ENCODE measurements at regions not wholly inside any gene's neighbourhood (a gene's known extent, or its start where the extent isn't known, plus 50 kb on each side); places are given as distances from the start of the nearest gene placed in this dataset.

DNA sequence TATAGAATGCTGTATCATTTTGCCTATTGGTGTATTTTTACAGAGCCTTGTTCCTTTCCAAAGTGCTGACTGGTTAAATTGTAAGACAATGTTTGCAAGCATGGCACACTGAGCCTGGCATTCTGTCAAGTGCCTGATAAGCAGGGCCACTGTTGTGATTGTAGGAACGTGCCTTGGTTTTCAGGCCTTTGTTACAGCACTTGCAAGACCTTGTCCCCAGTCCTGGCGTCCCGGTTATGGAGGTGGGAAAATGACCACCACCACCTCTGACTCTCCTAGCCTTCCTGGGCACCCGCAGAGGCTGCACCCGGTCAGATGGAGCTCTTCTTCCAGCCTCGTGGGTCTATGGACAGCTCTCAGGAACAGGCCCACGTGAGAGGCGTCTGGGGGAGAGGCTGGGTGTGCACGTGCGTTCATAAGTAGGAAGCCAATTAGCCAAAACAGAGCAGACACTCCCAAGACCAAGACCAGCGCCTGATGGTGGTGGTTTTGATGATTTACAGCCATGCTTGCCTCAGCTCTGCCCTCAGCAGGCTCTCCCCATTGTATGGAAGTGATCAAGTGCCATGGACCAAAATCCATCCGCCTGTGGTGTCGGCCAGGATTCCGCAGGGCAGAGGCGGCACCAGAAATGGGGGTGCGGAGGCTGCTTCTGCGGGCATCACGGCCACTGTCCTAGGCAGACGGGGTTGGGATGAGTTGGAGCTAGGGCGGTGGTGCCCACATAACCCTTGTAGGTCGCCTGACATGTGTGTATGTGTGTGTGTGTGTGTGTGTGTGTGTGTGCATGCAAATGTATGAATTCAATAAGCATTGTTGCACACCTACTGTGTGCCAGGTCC lies 89.8 kb downstream of the RTL6 start (continued):
- TF ChIP-seq, protein P1, sequence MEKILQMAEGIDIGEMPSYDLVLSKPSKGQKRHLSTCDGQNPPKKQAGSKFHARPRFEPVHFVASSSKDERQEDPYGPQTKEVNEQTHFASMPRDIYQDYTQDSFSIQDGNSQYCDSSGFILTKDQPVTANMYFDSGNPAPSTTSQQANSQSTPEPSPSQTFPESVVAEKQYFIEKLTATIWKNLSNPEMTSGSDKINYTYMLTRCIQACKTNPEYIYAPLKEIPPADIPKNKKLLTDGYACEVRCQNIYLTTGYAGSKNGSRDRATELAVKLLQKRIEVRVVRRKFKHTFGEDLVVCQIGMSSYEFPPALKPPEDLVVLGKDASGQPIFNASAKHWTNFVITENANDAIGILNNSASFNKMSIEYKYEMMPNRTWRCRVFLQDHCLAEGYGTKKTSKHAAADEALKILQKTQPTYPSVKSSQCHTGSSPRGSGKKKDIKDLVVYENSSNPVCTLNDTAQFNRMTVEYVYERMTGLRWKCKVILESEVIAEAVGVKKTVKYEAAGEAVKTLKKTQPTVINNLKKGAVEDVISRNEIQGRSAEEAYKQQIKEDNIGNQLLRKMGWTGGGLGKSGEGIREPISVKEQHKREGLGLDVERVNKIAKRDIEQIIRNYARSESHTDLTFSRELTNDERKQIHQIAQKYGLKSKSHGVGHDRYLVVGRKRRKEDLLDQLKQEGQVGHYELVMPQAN (conservative IDR thresholded peaks at IDR 0.05) = no peak
- TF ChIP-seq POU2F2 (IDR thresholded peaks at IDR 0.05; ENCODE audit: borderline replicate concordance, low read depth, low read length) (no peak), NR2F1 (conservative IDR thresholded peaks at IDR 0.05) (no peak), SMAD5 (IDR thresholded peaks at IDR 0.05; ENCODE audit: low read depth) (no peak)

GRCh38 chr22:44407171-44407986 lies 90.7 kb downstream of the RTL6 start:
- POLR2A ChIA-PET = no interaction called here
- Histone ChIP-seq H3K36me3 (ENCODE audit: control insufficient read depth in 2 of 2, insufficient read depth in 2 of 2, low read length in 1 of 2) (no peaks in the 10 kb centered on the region), H3K4me1 (ENCODE audit: control insufficient read depth, insufficient read depth, low read length) (no peaks in the 10 kb centered on the region), H3K9me3 (replicated peaks; ENCODE audit: control insufficient read depth, insufficient read depth, low read length) (no peaks in the 10 kb centered on the region), H3K4me3 (no peak overlapping the region), H4K20me1 (ENCODE audit: control insufficient read depth, insufficient read depth) (no peaks in the 10 kb centered on the region), H3K79me2 (ENCODE audit: control insufficient read depth, insufficient read depth, low read length) (no peaks in the 10 kb centered on the region), H2AFZ (ENCODE audit: control insufficient read depth, low read depth, low read length) (no peak overlapping the region), H3K27ac (ENCODE audit: control insufficient read depth, insufficient read depth) (no peak overlapping the region), H3K27me3 (replicated peaks in 1 of 2; ENCODE audit: control insufficient read depth in 2 of 2, insufficient read depth in 2 of 2, low read length in 1 of 2) (no peaks in the 10 kb centered on the region; a peak in 1 of 4 replicates), H3K9ac (ENCODE audit: control insufficient read depth, insufficient read depth, low read length) (no peak overlapping the region), H3K4me2 (ENCODE audit: control insufficient read depth, insufficient read depth) (no peak overlapping the region)
- DNase-seq (ENCODE audit: low read depth, low spot score) (no peak), ATAC-seq (no peak), FAIRE-seq (no peak)
- SMC1A ChIA-PET (ENCODE audit: uncharacterized antibody, unreplicated experiment) = interaction anchor here (0.5 kb wide), 1 partner anchor 727 kb away, joined by 3 read pairs; no protein-coding TSS in a partner anchor
- RAD21 ChIA-PET (ENCODE audit: unreplicated experiment) = no interaction called here
- intact Hi-C loops (cut with micrococcal nuclease; ENCODE audit: unreplicated experiment) = no loop called here
- BruUV-seq (replicated peaks) = no TSS peak
- in situ Hi-C loops (cut with MboI) = no loop called here
- TF ChIP-seq SUZ12 (IDR thresholded peaks at IDR 0.05; ENCODE audit: unreplicated experiment) = no peak
- TF ChIP-seq RFX5 (IDR thresholded peaks at IDR 0.05; ENCODE audit: low read depth, low read length) = no peak
- TF ChIP-seq CBX5 (IDR thresholded peaks at IDR 0.05; ENCODE audit: low read depth) = no peak
- TF ChIP-seq MEF2A (IDR thresholded peaks at IDR 0.05; ENCODE audit: insufficient read depth, low read depth, low read length) = no peak
- TF ChIP-seq, protein P2, sequence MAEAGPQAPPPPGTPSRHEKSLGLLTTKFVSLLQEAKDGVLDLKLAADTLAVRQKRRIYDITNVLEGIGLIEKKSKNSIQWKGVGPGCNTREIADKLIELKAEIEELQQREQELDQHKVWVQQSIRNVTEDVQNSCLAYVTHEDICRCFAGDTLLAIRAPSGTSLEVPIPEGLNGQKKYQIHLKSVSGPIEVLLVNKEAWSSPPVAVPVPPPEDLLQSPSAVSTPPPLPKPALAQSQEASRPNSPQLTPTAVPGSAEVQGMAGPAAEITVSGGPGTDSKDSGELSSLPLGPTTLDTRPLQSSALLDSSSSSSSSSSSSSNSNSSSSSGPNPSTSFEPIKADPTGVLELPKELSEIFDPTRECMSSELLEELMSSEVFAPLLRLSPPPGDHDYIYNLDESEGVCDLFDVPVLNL (IDR thresholded peaks at IDR 0.05; ENCODE audit: low read depth, low read length) = no peak
- TF ChIP-seq SMAD5 (IDR thresholded peaks at IDR 0.05; ENCODE audit: low read depth) = no peak
- TF ChIP-seq IRF3 (IDR thresholded peaks at IDR 0.05) = no peak
- TF ChIP-seq TBL1XR1 (IDR thresholded peaks at IDR 0.05; ENCODE audit: low read depth, low read length) = no peak
- 49% methylated on average over 22 of the region's 23 CpGs for WGBS (ENCODE audit: insufficient coverage, insufficient replicate concordance, low lambda C conversion rate, missing lambda C conversion rate)
- CTCF ChIA-PET = no interaction called here

Measured in GM12878 (cell line).